ENCODE measurements at regions not wholly inside any gene's neighbourhood (a gene's known extent, or its start where the extent isn't known, plus 50 kb on each side); places are given as distances from the start of the nearest gene placed in this dataset.

GRCh38 chr5:44719856-44720255 is 88.9 kb upstream of the MRPS30 start:
- TF ChIP-seq POLR2A (IDR thresholded peaks at IDR 0.05) = no peak
- TF ChIP-seq, protein P1, sequence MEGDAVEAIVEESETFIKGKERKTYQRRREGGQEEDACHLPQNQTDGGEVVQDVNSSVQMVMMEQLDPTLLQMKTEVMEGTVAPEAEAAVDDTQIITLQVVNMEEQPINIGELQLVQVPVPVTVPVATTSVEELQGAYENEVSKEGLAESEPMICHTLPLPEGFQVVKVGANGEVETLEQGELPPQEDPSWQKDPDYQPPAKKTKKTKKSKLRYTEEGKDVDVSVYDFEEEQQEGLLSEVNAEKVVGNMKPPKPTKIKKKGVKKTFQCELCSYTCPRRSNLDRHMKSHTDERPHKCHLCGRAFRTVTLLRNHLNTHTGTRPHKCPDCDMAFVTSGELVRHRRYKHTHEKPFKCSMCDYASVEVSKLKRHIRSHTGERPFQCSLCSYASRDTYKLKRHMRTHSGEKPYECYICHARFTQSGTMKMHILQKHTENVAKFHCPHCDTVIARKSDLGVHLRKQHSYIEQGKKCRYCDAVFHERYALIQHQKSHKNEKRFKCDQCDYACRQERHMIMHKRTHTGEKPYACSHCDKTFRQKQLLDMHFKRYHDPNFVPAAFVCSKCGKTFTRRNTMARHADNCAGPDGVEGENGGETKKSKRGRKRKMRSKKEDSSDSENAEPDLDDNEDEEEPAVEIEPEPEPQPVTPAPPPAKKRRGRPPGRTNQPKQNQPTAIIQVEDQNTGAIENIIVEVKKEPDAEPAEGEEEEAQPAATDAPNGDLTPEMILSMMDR (IDR thresholded peaks at IDR 0.05) = no peak
